IMR-90 (cell line): ENCODE measurements at regions not wholly inside any gene's neighbourhood (a gene's known extent, or its start where the extent isn't known, plus 50 kb on each side); places are given as distances from the start of the nearest gene placed in this dataset.

Experiments
- ATAC-seq: fragments of 200-7000 bp; cut with Tn5 transposase; 2 replicates; pipeline ENCODE4 v1.9.1; 2020; ENCODE audit warnings: low read depth, mild to moderate bottlenecking, moderate library complexity
- BruUV-seq: library from RNA; stranded (reverse); fragments of 400-500 nt; replicated peaks from 2 replicates; lab custom pipeline; 2021; lab: Mats Ljungman, UMichigan
- CTCF ChIA-PET: fragments of 300-600 bp; formaldehyde crosslinking; extraction: SDS; loops from one replicate; lab custom pipeline; 2021; ENCODE audit warnings: antibody characterized with exemption; lab: Yijun Ruan, JAX
- POLR2A ChIA-PET: fragments of 300-600 bp; sonication (Branson Sonifier 250); formaldehyde crosslinking; loops from one replicate; lab custom pipeline; 2022; ENCODE audit warnings: antibody characterized with exemption; ENCODE audit not compliant: unreplicated experiment; lab: Charles Lee
- DNase-seq: peaks from one replicate; pipeline ENCODE4 v3.0.0; 2013
- H2AFZ ChIP-seq: replicated peaks from 2 replicates; pipeline ENCODE3; 2013; ENCODE audit warnings: low read length, mild to moderate bottlenecking; ENCODE audit not compliant: poor library complexity
- H2AK5ac ChIP-seq: 2 replicates; pipeline ENCODE4 v1.6.1; 2013; ENCODE audit warnings: low read depth, low read length, inconsistent platforms
- H2AK9ac ChIP-seq: replicated peaks from 2 replicates; pipeline ENCODE3; 2013; ENCODE audit warnings: mild to moderate bottlenecking, low read depth, low read length, moderate library complexity; ENCODE audit not compliant: poor library complexity
- H2BK120ac ChIP-seq: 2 replicates; pipeline ENCODE4 v1.6.1; 2013; ENCODE audit warnings: low read depth, low read length, inconsistent platforms
- H2BK15ac ChIP-seq: 3 replicates; pipeline ENCODE4 v1.6.1; 2013; ENCODE audit warnings: low read depth, low read length, inconsistent platforms
- H2BK20ac ChIP-seq: 2 replicates; pipeline ENCODE4 v1.6.1; 2013; ENCODE audit warnings: low read depth, mild to moderate bottlenecking, inconsistent platforms, low read length, moderate library complexity
- H2BK5ac ChIP-seq: 2 replicates; pipeline ENCODE4 v1.6.1; 2013; ENCODE audit warnings: mild to moderate bottlenecking, low read depth, low read length, inconsistent platforms; ENCODE audit not compliant: poor library complexity, severe bottlenecking
- H3K14ac ChIP-seq: replicated peaks from 2 replicates; pipeline ENCODE4 v1.6.1; 2013; ENCODE audit warnings: low read depth, low read length, inconsistent platforms
- H3K18ac ChIP-seq: 2 replicates; pipeline ENCODE4 v1.6.1; 2013; ENCODE audit warnings: low read depth, low read length, control low read depth
- H3K23ac ChIP-seq: 2 replicates; pipeline ENCODE4 v1.6.1; 2013; ENCODE audit warnings: low read depth, low read length, inconsistent platforms
- H3K27ac ChIP-seq: 2 replicates; pipeline ENCODE4 v1.5.1; 2013; ENCODE audit warnings: mild to moderate bottlenecking, control low read depth, low read length; ENCODE audit not compliant: insufficient read depth
- H3K27me3 ChIP-seq: 2 replicates; pipeline ENCODE4 v1.6.1; 2013; ENCODE audit warnings: low read length; ENCODE audit not compliant: control insufficient read depth, insufficient read depth
- H3K36me3 ChIP-seq: 2 replicates; pipeline ENCODE4 v1.6.1; 2013; ENCODE audit warnings: low read length, mixed read lengths; ENCODE audit not compliant: control insufficient read depth, insufficient read depth
- H3K4ac ChIP-seq: 2 replicates; pipeline ENCODE4 v1.6.1; 2013; ENCODE audit warnings: low read depth, low read length, inconsistent platforms
- H3K4me1 ChIP-seq: 2 replicates; pipeline ENCODE4 v1.6.1; 2013; ENCODE audit warnings: low read length, mixed read lengths; ENCODE audit not compliant: control insufficient read depth, insufficient read depth
- H3K4me2 ChIP-seq: 2 replicates; pipeline ENCODE4 v1.6.1; 2013; ENCODE audit warnings: low read depth, mild to moderate bottlenecking, control low read depth, low read length, moderate library complexity
- H3K4me3 ChIP-seq: 2 replicates; pipeline ENCODE4 v1.5.1; 2013; ENCODE audit warnings: low read depth, mild to moderate bottlenecking, control low read depth, low read length, moderate library complexity; ENCODE audit not compliant: insufficient read depth
- H3K56ac ChIP-seq: 2 replicates; pipeline ENCODE4 v1.6.1; 2013; ENCODE audit warnings: low read length, inconsistent platforms; ENCODE audit not compliant: insufficient read depth; ENCODE audit errors: extremely low read depth
- H3K79me1 ChIP-seq, 2 experiments: 2 replicates each; pipeline ENCODE4 v1.6.1; 2013; ENCODE audit warnings: low read length in 2 of 2, inconsistent platforms in 1 of 2, low read depth in 1 of 2
- H3K9ac ChIP-seq: 2 replicates; pipeline ENCODE4 v1.6.1; 2013; ENCODE audit warnings: low read depth, low read length, control low read depth
- H3K9me1 ChIP-seq: 2 replicates; pipeline ENCODE4 v1.6.1; 2013; ENCODE audit warnings: low read length, inconsistent platforms; ENCODE audit not compliant: insufficient read depth
- H3K9me3 ChIP-seq: 2 replicates; pipeline ENCODE4 v1.6.1; 2013; ENCODE audit warnings: low read length; ENCODE audit not compliant: control insufficient read depth, insufficient read depth
- H4K20me1 ChIP-seq: 2 replicates; pipeline ENCODE4 v1.6.1; 2013; ENCODE audit warnings: low read length, inconsistent platforms; ENCODE audit not compliant: insufficient read depth
- H4K5ac ChIP-seq: 2 replicates; pipeline ENCODE4 v1.6.1; 2013; ENCODE audit warnings: mild to moderate bottlenecking, low read depth, low read length, control low read depth
- H4K8ac ChIP-seq, 2 experiments: 2 replicates each; pipeline ENCODE4 v1.6.1; 2013; ENCODE audit warnings: low read depth in 2 of 2, low read length in 2 of 2, control low read depth in 1 of 2, inconsistent platforms in 1 of 2
- H4K91ac ChIP-seq: 2 replicates; pipeline ENCODE4 v1.6.1; 2013; ENCODE audit warnings: low read depth, low read length, inconsistent platforms; ENCODE audit not compliant: insufficient read depth
- FOS ChIP-seq: fragments of 150-350 bp; IDR thresholded peaks from 2 replicates; pipeline ENCODE4 v1.6.1; 2016; ENCODE audit warnings: low read depth, low read length
- MXI1 ChIP-seq: IDR thresholded peaks from 2 replicates; pipeline ENCODE4 v1.6.1; 2012; ENCODE audit warnings: low read depth, mild to moderate bottlenecking, low read length, moderate library complexity, borderline replicate concordance
- SMC3 ChIP-seq: fragments of 150-350 bp; IDR thresholded peaks from 2 replicates; pipeline ENCODE4 v1.6.1; 2016; ENCODE audit warnings: low read depth, mild to moderate bottlenecking, antibody characterized with exemption, low read length, moderate library complexity
- WGBS, 2 experiments: methylation state at CpG; one replicate each; pipeline versions ENCODE4 v1.1.5 to v1.1.7; 2013; ENCODE audit warnings: missing lambda C conversion rate in 2 of 2; ENCODE audit not compliant: insufficient read length in 1 of 2; ENCODE audit errors: extremely low coverage in 2 of 2; 5-methylcytosine and 5-hydroxymethylcytosine counted together
- dilution Hi-C: fragments of 300-500 bp; cut with HindIII; formaldehyde crosslinking; loops from one replicate; pipeline ENCODE4 v1.14.3; 2018; ENCODE audit warnings: low sequenced_read_pairs; ENCODE audit not compliant: unreplicated experiment
- in situ Hi-C: fragments of 300-500 bp; cut with MboI; formaldehyde crosslinking; loops from 3 replicates; pipeline ENCODE4 v1.14.3; 2019; ENCODE audit warnings: low sequenced_read_pairs, inconsistent platforms, mixed read lengths
- intact Hi-C: fragments of 100-400 bp; cut with micrococcal nuclease; formaldehyde crosslinking; loops from 2 replicates; pipeline ENCODE4 v1.10.0; 2022

DNA sequence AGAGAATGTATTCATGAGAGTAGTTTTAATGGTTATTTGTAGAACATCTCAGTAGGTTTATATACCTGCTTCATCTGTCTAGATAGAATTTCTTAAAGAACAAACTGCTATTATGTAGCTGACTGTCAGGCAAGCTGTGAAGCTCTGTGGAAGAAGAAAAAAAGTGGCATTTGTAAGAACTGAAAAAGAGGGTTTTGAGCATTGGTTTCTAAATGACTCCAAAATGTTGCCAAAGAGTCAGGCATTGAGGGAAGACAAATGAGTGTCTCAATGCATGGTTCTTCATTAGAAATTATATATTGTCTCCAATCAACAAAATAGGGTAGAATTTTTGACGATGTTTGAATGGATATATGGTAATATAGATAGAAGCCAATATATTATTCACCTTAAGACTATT lies 1276.1 kb downstream of the KCNT2 start:
- H3K9me3 ChIP-seq, result no peaks in the 10 kb centered on the region
- intact Hi-C loops (no loop called here), in situ Hi-C loops (no loop called here), dilution Hi-C loops (no loop called here)
- no peak overlapping the region for H3K4me2 ChIP-seq
- no peak overlapping the region for H3K4ac ChIP-seq
- no peak overlapping the region for H2BK5ac ChIP-seq
- H4K8ac ChIP-seq, result no peak overlapping the region
- no CpG with 5 or more reads among the region's 1 CpG for WGBS, 2 experiments
- no peak overlapping the region for H3K27ac ChIP-seq
- H3K18ac ChIP-seq, result no peak overlapping the region
- no peak overlapping the region for H2AFZ ChIP-seq
- no peak overlapping the region for H2AK9ac ChIP-seq
- no peaks in the 10 kb centered on the region for H3K79me1 ChIP-seq
- H2BK120ac ChIP-seq, result no peak overlapping the region
- no peak overlapping the region for H3K9ac ChIP-seq
- TF ChIP-seq SMC3 (no peak), MXI1 (no peak), FOS (no peak)
- H3K4me1 ChIP-seq, result no peaks in the 10 kb centered on the region
- no peak overlapping the region for H3K56ac ChIP-seq
- no peak overlapping the region for H3K23ac ChIP-seq
- ChIA-PET POLR2A (no interaction called here), CTCF (no interaction called here)
- H2BK20ac ChIP-seq, result no peak overlapping the region
- BruUV-seq, result no TSS peak
- no peaks in the 10 kb centered on the region for H4K20me1 ChIP-seq
- H2AK5ac ChIP-seq, result no peak overlapping the region
- no peak for ATAC-seq
- DNase-seq, result no peak
- H3K14ac ChIP-seq, result no peak overlapping the region
- no peaks in the 10 kb centered on the region for H3K27me3 ChIP-seq
- no peak overlapping the region for H4K5ac ChIP-seq
- H4K91ac ChIP-seq, result no peak overlapping the region
- H3K9me1 ChIP-seq, result no peaks in the 10 kb centered on the region
- no peak overlapping the region for H3K4me3 ChIP-seq
- no peaks in the 10 kb centered on the region for H3K36me3 ChIP-seq
- no peak overlapping the region for H2BK15ac ChIP-seq
